HG02973 (cell line): ENCODE measurements at regions not wholly inside any gene's neighbourhood (a gene's known extent, or its start where the extent isn't known, plus 50 kb on each side); places are given as distances from the start of the nearest gene placed in this dataset.

Experiments used
- ATAC-seq: cut with Tn5 transposase; IDR thresholded peaks from one replicate; pipeline ENCODE4 v1.9.1; 2021; ENCODE audit warnings: moderate library complexity; ENCODE audit not compliant: unreplicated experiment

- ATAC-seq: no peak
Observed at GRCh38 chr2:236863729-236864126, 222.0 kb upstream of the COPS8 start.

- ATAC-seq: no peak
Observed at GRCh38 chr2:236865052-236865451, 220.6 kb upstream of the COPS8 start.

GRCh38 chr2:236866542-236867340, 218.9 kb upstream of the COPS8 start:
- ATAC-seq: no peak

GRCh38 chr2:236867441-236868260, 218.0 kb upstream of the COPS8 start:
- ATAC-seq: no peak

GRCh38 chr2:236870370-236870769, 215.3 kb upstream of the COPS8 start:
- ATAC-seq: no peak

GRCh38 chr2:236871500-236872001, 214.1 kb upstream of the COPS8 start:
- ATAC-seq: no peak

GRCh38 chr2:236872015-236872414, 213.7 kb upstream of the COPS8 start:
- ATAC-seq: no peak

- no peak for ATAC-seq
Observed at GRCh38 chr2:236872981-236873380, 212.7 kb upstream of the COPS8 start.

- ATAC-seq: no peak
Observed at GRCh38 chr2:236873636-236874035, 212.1 kb upstream of the COPS8 start.

- ATAC-seq: no peak
Observed at GRCh38 chr2:236874866-236875481, 210.7 kb upstream of the COPS8 start.

GRCh38 chr2:236875906-236876505, 209.7 kb upstream of the COPS8 start:
- no peak for ATAC-seq

GRCh38 chr2:236876642-236877041, 209.0 kb upstream of the COPS8 start:
- ATAC-seq: no peak

GRCh38 chr2:236877972-236878371, 207.7 kb upstream of the COPS8 start:
- no peak for ATAC-seq

GRCh38 chr2:236879416-236879963, 206.2 kb upstream of the COPS8 start:
- ATAC-seq: no peak

- ATAC-seq: no peak
Observed at GRCh38 chr2:236882074-236882473, 203.6 kb upstream of the COPS8 start.

- no peak for ATAC-seq
Observed at GRCh38 chr2:236882930-236883329, 202.8 kb upstream of the COPS8 start.

- ATAC-seq: no peak
Observed at GRCh38 chr2:236883819-236884218, 201.9 kb upstream of the COPS8 start.

GRCh38 chr2:236884569-236885175, 201.0 kb upstream of the COPS8 start:
- no peak for ATAC-seq

GRCh38 chr2:236886456-236886855, 199.2 kb upstream of the COPS8 start:
- ATAC-seq: no peak

- no peak for ATAC-seq
Observed at GRCh38 chr2:236887531-236887930, 198.2 kb upstream of the COPS8 start.
